ENCODE measurements at regions not wholly inside any gene's neighbourhood (a gene's known extent, or its start where the extent isn't known, plus 50 kb on each side); places are given as distances from the start of the nearest gene placed in this dataset.

- H3K4me1 ChIP-seq (ENCODE audit: control insufficient read depth, insufficient read depth, low read length) = peaks cover 5% of the 10 kb centered on the region; the same call in 1 of the 2 replicates
- ChIA-PET CTCF (no interaction called here), POLR2A (ENCODE audit: unreplicated experiment) (no interaction called here)
- dilution Hi-C loops (cut with HindIII; ENCODE audit: low sequenced_read_pairs, unreplicated experiment) = no loop called here
- no peaks in the 10 kb centered on the region for H3K9me3 ChIP-seq (ENCODE audit: control insufficient read depth, insufficient read depth, low read length)
- H4K8ac ChIP-seq (ENCODE audit: low read depth in 2 of 2, low read length in 2 of 2) = no peak overlapping the region
- no peak overlapping the region for H2BK5ac ChIP-seq (ENCODE audit: low read depth, low read length, poor library complexity, severe bottlenecking)
- in situ Hi-C loops (cut with MboI; ENCODE audit: low sequenced_read_pairs) = no loop called here
- H2AFZ ChIP-seq (replicated peaks; ENCODE audit: low read length, poor library complexity) = no peak overlapping the region
- no peaks in the 10 kb centered on the region for H3K79me1 ChIP-seq (ENCODE audit: low read depth in 1 of 2, low read length in 2 of 2)
- H4K5ac ChIP-seq (ENCODE audit: low read depth, low read length) = no peak overlapping the region
- H3K27ac ChIP-seq (ENCODE audit: insufficient read depth, low read length) = no peak overlapping the region
- no peak overlapping the region for H3K4ac ChIP-seq (ENCODE audit: low read depth, low read length)
- no peak overlapping the region for H2AK9ac ChIP-seq (replicated peaks; ENCODE audit: low read depth, low read length, poor library complexity)
- H3K9me1 ChIP-seq (ENCODE audit: insufficient read depth, low read length) = peaks cover 10% of the 10 kb centered on the region
- no peaks in the 10 kb centered on the region for H3K27me3 ChIP-seq (ENCODE audit: control insufficient read depth, insufficient read depth, low read length)
- no peaks in the 10 kb centered on the region for H3K36me3 ChIP-seq (ENCODE audit: control insufficient read depth, insufficient read depth, low read length)
- H3K4me2 ChIP-seq (ENCODE audit: low read depth, low read length) = no peak overlapping the region
- BruUV-seq (replicated peaks) = no TSS peak
- no peaks in the 10 kb centered on the region for H4K20me1 ChIP-seq (ENCODE audit: insufficient read depth, low read length)
- ATAC-seq (ENCODE audit: low read depth) (no peak), DNase-seq (no peak)
- H2BK120ac ChIP-seq (ENCODE audit: low read depth, low read length) = no peak overlapping the region
- H2BK15ac ChIP-seq (ENCODE audit: low read depth, low read length) = no peak overlapping the region
- no peak overlapping the region for H3K23ac ChIP-seq (ENCODE audit: low read depth, low read length)
- peak overlapping the region; percentile 93; the same call in 1 of the 2 replicates for H2BK20ac ChIP-seq (ENCODE audit: low read depth, low read length)
- H3K4me3 ChIP-seq (ENCODE audit: insufficient read depth, low read depth, low read length) = no peak overlapping the region
- intact Hi-C loops (cut with micrococcal nuclease) = no loop called here
- no peak overlapping the region for H4K91ac ChIP-seq (ENCODE audit: insufficient read depth, low read depth, low read length)
- TF ChIP-seq CHD1 (IDR thresholded peaks at IDR 0.05; ENCODE audit: low read depth, low read length) (no peak), MAFK (IDR thresholded peaks at IDR 0.05; ENCODE audit: low read depth, low read length) (no peak), SMC3 (IDR thresholded peaks at IDR 0.05; ENCODE audit: low read depth, low read length) (no peak), MXI1 (IDR thresholded peaks at IDR 0.05; ENCODE audit: borderline replicate concordance, low read depth, low read length) (no peak), USF2 (IDR thresholded peaks at IDR 0.05; ENCODE audit: low read depth, low read length) (no peak), RFX5 (IDR thresholded peaks at IDR 0.05; ENCODE audit: low read depth, low read length) (no peak), CTCF (conservative IDR thresholded peaks at IDR 0.05; ENCODE audit: low read depth, low read length) (no peak), RCOR1 (IDR thresholded peaks at IDR 0.05; ENCODE audit: insufficient replicate concordance, low read length) (no peak), MAZ (IDR thresholded peaks at IDR 0.05; ENCODE audit: borderline replicate concordance, low read depth, low read length) (no peak)
- no peak overlapping the region for H3K56ac ChIP-seq (ENCODE audit: extremely low read depth, insufficient read depth, low read length)
- no CpG with 5 or more reads among the region's 5 CpGs for WGBS, 2 experiments (ENCODE audit: extremely low coverage in 2 of 2, insufficient read length in 1 of 2)
- no peak overlapping the region for H3K18ac ChIP-seq (ENCODE audit: low read depth, low read length)
- H3K14ac ChIP-seq (replicated peaks; ENCODE audit: low read depth, low read length) = no peak overlapping the region
- H2AK5ac ChIP-seq (ENCODE audit: low read depth, low read length) = no peak overlapping the region
- no peak overlapping the region for H3K9ac ChIP-seq (ENCODE audit: low read depth, low read length)
These were observed 553.0 kb upstream of the BTBD3 start for GRCh38 chr20:11364736-11365135.
